Mesendoderm (in vitro differentiated cells): ENCODE measurements at regions not wholly inside any gene's neighbourhood (a gene's known extent, or its start where the extent isn't known, plus 50 kb on each side); places are given as distances from the start of the nearest gene placed in this dataset.
A peak's percentile ranks its signal among the peaks of the same experiment; 100 is the strongest.
"Not testable (repeated sequence)": the region's sequence is repeated elsewhere in the genome, so short reads cannot be mapped to it uniquely, and the experiment has no call there.

Experiments
- DNase-seq: peaks from one replicate; pipeline ENCODE4 v3.0.0; 2013
- H2AK5ac ChIP-seq: 2 replicates; pipeline ENCODE4 v1.6.1; 2013; ENCODE audit warnings: low read length, inconsistent platforms
- H2BK120ac ChIP-seq: 2 replicates; pipeline ENCODE4 v1.6.1; 2013; ENCODE audit warnings: low read depth, mild to moderate bottlenecking, low read length, moderate library complexity, mixed read lengths
- H2BK15ac ChIP-seq: replicated peaks from 2 replicates; pipeline ENCODE4 v1.6.1; 2013; ENCODE audit warnings: low read depth, mild to moderate bottlenecking, moderate library complexity
- H2BK5ac ChIP-seq: 2 replicates; pipeline ENCODE4 v1.6.1; 2013; ENCODE audit warnings: low read length, inconsistent platforms
- H3K18ac ChIP-seq: 2 replicates; pipeline ENCODE4 v1.6.1; 2013; ENCODE audit warnings: mild to moderate bottlenecking, low read length, mixed read lengths
- H3K23ac ChIP-seq: one replicate; pipeline ENCODE4 v1.6.1; 2013; ENCODE audit warnings: low read length
- H3K27ac ChIP-seq: 2 replicates; pipeline ENCODE4 v1.5.1; 2013; ENCODE audit warnings: low read depth, mild to moderate bottlenecking, inconsistent platforms, low read length, moderate library complexity
- H3K27me3 ChIP-seq: 2 replicates; pipeline ENCODE4 v1.6.1; 2013; ENCODE audit warnings: low read length, control low read depth, mild to moderate bottlenecking, inconsistent platforms; ENCODE audit not compliant: insufficient read depth, poor library complexity
- H3K36me3 ChIP-seq: 2 replicates; pipeline ENCODE4 v1.6.1; 2013; ENCODE audit warnings: low read length, inconsistent platforms; ENCODE audit not compliant: control insufficient read depth, insufficient read depth
- H3K4ac ChIP-seq: one replicate; pipeline ENCODE4 v1.6.1; 2013; ENCODE audit warnings: low read depth, mild to moderate bottlenecking, low read length, moderate library complexity
- H3K4me1 ChIP-seq: 2 replicates; pipeline ENCODE4 v1.6.1; 2013; ENCODE audit warnings: low read depth, low read length, inconsistent platforms; ENCODE audit not compliant: control insufficient read depth
- H3K4me2 ChIP-seq: 2 replicates; pipeline ENCODE4 v1.6.1; 2013; ENCODE audit warnings: low read length
- H3K4me3 ChIP-seq: 2 replicates; pipeline ENCODE4 v1.5.1; 2013; ENCODE audit warnings: mild to moderate bottlenecking, low read length
- H3K56ac ChIP-seq: one replicate; pipeline ENCODE4 v1.6.1; 2013; ENCODE audit warnings: low read length
- H3K79me1 ChIP-seq: 2 replicates; pipeline ENCODE4 v1.6.1; 2013; ENCODE audit warnings: low read length, inconsistent platforms
- H3K79me2 ChIP-seq: 2 replicates; pipeline ENCODE4 v1.6.1; 2013; ENCODE audit warnings: mild to moderate bottlenecking, low read length; ENCODE audit not compliant: control insufficient read depth, insufficient read depth
- H3K9ac ChIP-seq: 2 replicates; pipeline ENCODE4 v1.6.1; 2013; ENCODE audit warnings: low read length, inconsistent platforms
- H4K5ac ChIP-seq: one replicate; pipeline ENCODE4 v1.6.1; 2013; ENCODE audit warnings: low read length
- H4K8ac ChIP-seq: one replicate; pipeline ENCODE4 v1.6.1; 2013; ENCODE audit warnings: low read depth, mild to moderate bottlenecking, control low read depth, low read length, moderate library complexity
- WGBS: extraction: QIAGEN DNeasy Blood & Tissue Kit; methylation state at CpG from one replicate; pipeline ENCODE4 v1.1.7; 2013; ENCODE audit warnings: low lambda C conversion rate, missing lambda C conversion rate; ENCODE audit not compliant: insufficient coverage; ENCODE audit errors: extremely low coverage; 5-methylcytosine and 5-hydroxymethylcytosine counted together

- Histone ChIP-seq H3K23ac (no peak overlapping the region), H3K18ac (no peak overlapping the region), H2AK5ac (no peak overlapping the region), H2BK5ac (no peak overlapping the region), H3K4me3 (no peak overlapping the region), H3K27ac (no peak overlapping the region), H3K27me3 (no peaks in the 10 kb centered on the region), H3K4me1 (no peaks in the 10 kb centered on the region), H2BK120ac (no peak overlapping the region), H3K79me1 (no peaks in the 10 kb centered on the region), H3K4me2 (no peak overlapping the region), H3K79me2 (no peaks in the 10 kb centered on the region), H2BK15ac (no peak overlapping the region), H3K36me3 (no peaks in the 10 kb centered on the region), H3K56ac (no peak overlapping the region), H3K4ac (no peak overlapping the region), H4K8ac (no peak overlapping the region), H3K9ac (no peak overlapping the region), H4K5ac (no peak overlapping the region)
- DNase-seq = no peak
- no CpG with 5 or more reads among the region's 3 CpGs for WGBS
These were observed 155.6 kb downstream of the NUF2 start for GRCh38 chr1:163477276-163477830.

- not testable (repeated sequence) for H4K5ac ChIP-seq, H3K36me3 ChIP-seq, H3K4ac ChIP-seq, H3K27ac ChIP-seq, H2BK15ac ChIP-seq, H4K8ac ChIP-seq, H3K4me1 ChIP-seq, H2AK5ac ChIP-seq, H3K18ac ChIP-seq, H3K79me1 ChIP-seq, H3K23ac ChIP-seq, H3K27me3 ChIP-seq, H3K4me3 ChIP-seq, H2BK120ac ChIP-seq, DNase-seq, H2BK5ac ChIP-seq, H3K56ac ChIP-seq, H3K9ac ChIP-seq, H3K79me2 ChIP-seq, H3K4me2 ChIP-seq
- no CpG with 5 or more reads among the region's 52 CpGs for WGBS
These were observed 176.9 kb downstream of the NUF2 start for GRCh38 chr1:163498391-163499330.

GRCh38 chr1:163504331-163504978, 182.7 kb downstream of the NUF2 start:
- DNase-seq = no peak
- Histone ChIP-seq H3K23ac (no peak overlapping the region), H3K79me1 (no peaks in the 10 kb centered on the region), H3K27ac (no peak overlapping the region), H3K4ac (no peak overlapping the region), H3K4me3 (no peak overlapping the region), H2AK5ac (no peak overlapping the region), H3K56ac (no peak overlapping the region), H2BK120ac (no peak overlapping the region), H3K9ac (no peak overlapping the region), H3K4me2 (no peak overlapping the region), H3K4me1 (no peaks in the 10 kb centered on the region), H2BK15ac (no peak overlapping the region), H3K36me3 (no peaks in the 10 kb centered on the region), H3K18ac (no peak overlapping the region), H3K79me2 (no peaks in the 10 kb centered on the region), H4K8ac (no peak overlapping the region), H2BK5ac (no peak overlapping the region), H3K27me3 (no peaks in the 10 kb centered on the region), H4K5ac (no peak overlapping the region)
- WGBS = no CpG with 5 or more reads among the region's 10 CpGs

GRCh38 chr1:163509114-163509513, 187.4 kb downstream of the NUF2 start:
- Histone ChIP-seq H2BK5ac (no peak overlapping the region), H3K4me3 (no peak overlapping the region), H3K9ac (no peak overlapping the region), H3K56ac (no peak overlapping the region), H2BK120ac (no peak overlapping the region), H3K4ac (no peak overlapping the region), H3K27me3 (no peaks in the 10 kb centered on the region), H3K79me1 (no peaks in the 10 kb centered on the region), H3K27ac (no peak overlapping the region), H3K18ac (no peak overlapping the region), H4K5ac (no peak overlapping the region), H3K4me2 (no peak overlapping the region), H2BK15ac (no peak overlapping the region), H3K4me1 (no peaks in the 10 kb centered on the region), H3K79me2 (no peaks in the 10 kb centered on the region), H4K8ac (no peak overlapping the region), H3K36me3 (no peaks in the 10 kb centered on the region), H2AK5ac (no peak overlapping the region), H3K23ac (no peak overlapping the region)
- DNase-seq = no peak
- WGBS = no CpG with 5 or more reads among the region's 2 CpGs

- no peak overlapping the region for H3K23ac ChIP-seq
- no peaks in the 10 kb centered on the region for H3K79me1 ChIP-seq
- no peaks in the 10 kb centered on the region for H3K27me3 ChIP-seq
- no peak overlapping the region for H2BK120ac ChIP-seq
- H3K79me2 ChIP-seq = no peaks in the 10 kb centered on the region
- no peaks in the 10 kb centered on the region for H3K36me3 ChIP-seq
- no peaks in the 10 kb centered on the region for H3K4me1 ChIP-seq
- peak; percentile 13 for DNase-seq
- H3K27ac ChIP-seq = no peak overlapping the region
- no peak overlapping the region for H3K56ac ChIP-seq
- H3K18ac ChIP-seq = no peak overlapping the region
- no peak overlapping the region for H3K4ac ChIP-seq
- no peak overlapping the region for H4K8ac ChIP-seq
- H2BK15ac ChIP-seq = no peak overlapping the region
- H3K4me2 ChIP-seq = no peak overlapping the region
- H4K5ac ChIP-seq = no peak overlapping the region
- no peak overlapping the region for H2AK5ac ChIP-seq
- H3K4me3 ChIP-seq = no peak overlapping the region
- whole genome bisulfite sequencing = no CpG with 5 or more reads among the region's 2 CpGs
- H2BK5ac ChIP-seq = no peak overlapping the region
- no peak overlapping the region for H3K9ac ChIP-seq
These were observed 190.7 kb downstream of the NUF2 start for GRCh38 chr1:163512349-163512989.
